ENCODE measurements at regions not wholly inside any gene's neighbourhood (a gene's known extent, or its start where the extent isn't known, plus 50 kb on each side); places are given as distances from the start of the nearest gene placed in this dataset.
"Not testable (repeated sequence)": the region's sequence is repeated elsewhere in the genome, so short reads cannot be mapped to it uniquely, and the experiment has no call there.

DNA sequence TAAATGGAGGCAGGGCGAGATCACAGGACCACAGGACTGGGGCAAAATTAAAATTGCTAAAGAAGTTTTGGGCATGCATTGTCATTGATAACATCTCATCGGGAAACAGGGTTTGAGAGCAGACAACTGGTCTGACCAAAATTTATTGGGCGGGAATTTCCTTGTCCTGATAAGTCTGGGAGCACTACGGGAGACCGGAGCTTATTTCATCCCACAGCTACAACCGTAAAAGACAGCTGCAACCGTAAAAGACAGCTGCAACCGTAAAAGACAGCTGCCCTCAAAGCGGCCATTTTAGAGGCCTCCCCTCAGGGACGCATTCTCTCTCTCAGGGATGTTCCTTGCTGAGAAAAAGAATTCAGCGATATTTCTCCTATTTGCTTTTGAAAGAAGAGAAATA lies 170.4 kb upstream of the NPAP1 start:
- TF ChIP-seq, protein P1, sequence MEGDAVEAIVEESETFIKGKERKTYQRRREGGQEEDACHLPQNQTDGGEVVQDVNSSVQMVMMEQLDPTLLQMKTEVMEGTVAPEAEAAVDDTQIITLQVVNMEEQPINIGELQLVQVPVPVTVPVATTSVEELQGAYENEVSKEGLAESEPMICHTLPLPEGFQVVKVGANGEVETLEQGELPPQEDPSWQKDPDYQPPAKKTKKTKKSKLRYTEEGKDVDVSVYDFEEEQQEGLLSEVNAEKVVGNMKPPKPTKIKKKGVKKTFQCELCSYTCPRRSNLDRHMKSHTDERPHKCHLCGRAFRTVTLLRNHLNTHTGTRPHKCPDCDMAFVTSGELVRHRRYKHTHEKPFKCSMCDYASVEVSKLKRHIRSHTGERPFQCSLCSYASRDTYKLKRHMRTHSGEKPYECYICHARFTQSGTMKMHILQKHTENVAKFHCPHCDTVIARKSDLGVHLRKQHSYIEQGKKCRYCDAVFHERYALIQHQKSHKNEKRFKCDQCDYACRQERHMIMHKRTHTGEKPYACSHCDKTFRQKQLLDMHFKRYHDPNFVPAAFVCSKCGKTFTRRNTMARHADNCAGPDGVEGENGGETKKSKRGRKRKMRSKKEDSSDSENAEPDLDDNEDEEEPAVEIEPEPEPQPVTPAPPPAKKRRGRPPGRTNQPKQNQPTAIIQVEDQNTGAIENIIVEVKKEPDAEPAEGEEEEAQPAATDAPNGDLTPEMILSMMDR (IDR thresholded peaks at IDR 0.05; ENCODE audit: low read depth, low read length), result not testable (repeated sequence)
- TF ChIP-seq, protein P2, sequence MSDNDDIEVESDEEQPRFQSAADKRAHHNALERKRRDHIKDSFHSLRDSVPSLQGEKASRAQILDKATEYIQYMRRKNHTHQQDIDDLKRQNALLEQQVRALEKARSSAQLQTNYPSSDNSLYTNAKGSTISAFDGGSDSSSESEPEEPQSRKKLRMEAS (IDR thresholded peaks at IDR 0.05; ENCODE audit: low read depth, low read length), result not testable (repeated sequence)
